Bronchial epithelial cell (primary cell): ENCODE measurements at regions not wholly inside any gene's neighbourhood (a gene's known extent, or its start where the extent isn't known, plus 50 kb on each side); places are given as distances from the start of the nearest gene placed in this dataset.

Source experiments
- DNase-seq: peaks from one replicate; pipeline ENCODE4 v3.0.0-alpha.2; 2010; ENCODE audit warnings: low read depth
- FAIRE-seq: peaks from 2 replicates; lab custom pipeline; 2011; peaks lifted over from hg19 to GRCh38; lab: Jason Lieb, UNC
- H3K27me3 ChIP-seq: 2 replicates; pipeline ENCODE4 v1.5.1; 2011; ENCODE audit warnings: low read length; ENCODE audit not compliant: control insufficient read depth, insufficient read depth
- H3K36me3 ChIP-seq: 2 replicates; pipeline ENCODE4 v1.5.1; 2011; ENCODE audit warnings: low read length; ENCODE audit not compliant: control insufficient read depth, insufficient read depth
- H3K4me3 ChIP-seq: 2 replicates; pipeline ENCODE4 v1.5.1; 2011; ENCODE audit warnings: mild to moderate bottlenecking, low read depth, low read length, control low read depth
- CTCF ChIP-seq: IDR thresholded peaks from 2 replicates; pipeline ENCODE4 v1.5.1; 2011; ENCODE audit warnings: mild to moderate bottlenecking, moderate library complexity, low read length, control low read depth, inconsistent platforms; ENCODE audit not compliant: insufficient read depth, severe bottlenecking

GRCh38 chr10:7493996-7494395 is 83.2 kb upstream of the SFMBT2 start:
- Histone ChIP-seq H3K4me3 (no peak overlapping the region), H3K27me3 (no peaks in the 10 kb centered on the region), H3K36me3 (no peaks in the 10 kb centered on the region)
- FAIRE-seq: no peak
- DNase-seq: no peak
- no peak for TF ChIP-seq CTCF

GRCh38 chr10:7492660-7493046 is 81.8 kb upstream of the SFMBT2 start:
- Histone ChIP-seq H3K27me3 (no peaks in the 10 kb centered on the region), H3K4me3 (no peak overlapping the region), H3K36me3 (no peaks in the 10 kb centered on the region)
- TF ChIP-seq CTCF: no peak
- no peak for FAIRE-seq
- no peak for DNase-seq

- no peaks in the 10 kb centered on the region for H3K36me3 ChIP-seq
- FAIRE-seq (no peak), DNase-seq (no peak)
- H3K4me3 ChIP-seq: no peak overlapping the region
- no peaks in the 10 kb centered on the region for H3K27me3 ChIP-seq
- no peak for TF ChIP-seq CTCF
Observed at GRCh38 chr10:7491949-7492659, 81.3 kb upstream of the SFMBT2 start.

GRCh38 chr10:7491230-7491629 is 80.4 kb upstream of the SFMBT2 start:
- no peak for FAIRE-seq
- Histone ChIP-seq H3K27me3 (no peaks in the 10 kb centered on the region), H3K36me3 (no peaks in the 10 kb centered on the region), H3K4me3 (no peak overlapping the region)
- no peak for TF ChIP-seq CTCF
- DNase-seq: no peak

GRCh38 chr10:7488418-7488829 is 77.6 kb upstream of the SFMBT2 start:
- DNase-seq (peak; percentile 7), FAIRE-seq (no peak)
- no peak for TF ChIP-seq CTCF
- H3K27me3 ChIP-seq: no peaks in the 10 kb centered on the region
- H3K4me3 ChIP-seq: no peak overlapping the region
- H3K36me3 ChIP-seq: no peaks in the 10 kb centered on the region

GRCh38 chr10:7487528-7487927 is 76.7 kb upstream of the SFMBT2 start:
- H3K4me3 ChIP-seq: no peak overlapping the region
- no peak for FAIRE-seq

More at GRCh38 chr10:7487528-7487927, 76.7 kb upstream of the SFMBT2 start:
- Histone ChIP-seq H3K36me3 (no peaks in the 10 kb centered on the region), H3K27me3 (no peaks in the 10 kb centered on the region)
- no peak for DNase-seq
- no peak for TF ChIP-seq CTCF
